Large intestine (tissue), 3 donors: ENCODE measurements at regions not wholly inside any gene's neighbourhood (a gene's known extent, or its start where the extent isn't known, plus 50 kb on each side); places are given as distances from the start of the nearest gene placed in this dataset.
A peak's percentile ranks its signal among the peaks of the same experiment; 100 is the strongest.

ENCODE experiments used
- DNase-seq, 2 donors: peaks; one replicate each; pipeline versions ENCODE4 v3.0.0 to v3.0.0-alpha.2; 2013
- H3K27ac ChIP-seq: one replicate; pipeline ENCODE4 v1.5.1; 2013; ENCODE audit warnings: low read length
- H3K27me3 ChIP-seq: 2 replicates; pipeline ENCODE4 v1.6.1; 2013; ENCODE audit warnings: low read length; ENCODE audit not compliant: control insufficient read depth, insufficient read depth
- H3K36me3 ChIP-seq: 2 replicates; pipeline ENCODE4 v1.6.1; 2013; ENCODE audit warnings: low read length; ENCODE audit not compliant: control insufficient read depth, insufficient read depth
- H3K4me1 ChIP-seq: one replicate; pipeline ENCODE4 v1.6.1; 2013; ENCODE audit warnings: low read length; ENCODE audit not compliant: control insufficient read depth, insufficient read depth
- H3K4me3 ChIP-seq: one replicate; pipeline ENCODE4 v1.5.1; 2013; ENCODE audit warnings: low read length
- H3K9me3 ChIP-seq: one replicate; pipeline ENCODE4 v1.6.1; 2013; ENCODE audit warnings: mild to moderate bottlenecking, low read depth, low read length, moderate library complexity; ENCODE audit not compliant: control insufficient read depth
- WGBS: methylation state at CpG from one replicate; pipeline ENCODE4 v1.1.5; 2013; ENCODE audit warnings: low lambda C conversion rate; ENCODE audit not compliant: insufficient coverage; 5-methylcytosine and 5-hydroxymethylcytosine counted together

DNA sequence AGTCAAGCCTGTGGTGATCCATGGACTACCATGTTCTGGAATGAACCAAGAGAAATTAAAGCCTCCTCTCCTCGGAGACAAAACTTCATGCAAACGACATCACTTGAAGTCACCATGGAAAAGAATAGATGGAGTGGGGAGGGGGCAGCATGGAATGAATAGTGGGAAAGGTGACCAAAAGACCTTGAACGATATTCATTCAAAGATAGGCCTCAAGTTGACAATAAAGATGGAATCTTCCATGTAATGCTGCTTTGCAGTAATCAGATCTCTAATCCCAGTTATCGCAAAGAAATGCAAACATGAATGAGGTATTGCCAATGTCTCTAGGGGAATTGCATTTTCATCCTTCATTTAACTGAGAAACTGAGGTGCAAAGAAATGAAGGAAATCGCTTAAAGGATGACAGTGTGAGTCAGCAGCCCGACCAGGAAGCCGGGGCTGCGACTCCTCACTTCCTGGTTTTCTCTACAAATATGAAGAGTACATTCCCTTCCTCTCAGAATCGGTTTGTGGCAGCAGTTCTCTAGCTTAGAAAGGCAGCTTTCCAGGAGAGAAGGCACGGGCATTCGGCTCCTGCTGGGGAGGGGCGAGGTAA lies 65.6 kb upstream of the RREB1 start:
- Histone ChIP-seq H3K9me3 (no peaks in the 10 kb centered on the region), H3K36me3 (no peaks in the 10 kb centered on the region), H3K4me1 (peaks cover 31% of the 10 kb centered on the region), H3K27me3 (no peaks in the 10 kb centered on the region), H3K27ac (peak overlapping the region; percentile 97), H3K4me3 (peak overlapping the region; percentile 13)
- 50% methylated on average over 3 of the region's 12 CpGs for WGBS
- DNase-seq = peak in 1 of 2 donors; percentile 24

DNA sequence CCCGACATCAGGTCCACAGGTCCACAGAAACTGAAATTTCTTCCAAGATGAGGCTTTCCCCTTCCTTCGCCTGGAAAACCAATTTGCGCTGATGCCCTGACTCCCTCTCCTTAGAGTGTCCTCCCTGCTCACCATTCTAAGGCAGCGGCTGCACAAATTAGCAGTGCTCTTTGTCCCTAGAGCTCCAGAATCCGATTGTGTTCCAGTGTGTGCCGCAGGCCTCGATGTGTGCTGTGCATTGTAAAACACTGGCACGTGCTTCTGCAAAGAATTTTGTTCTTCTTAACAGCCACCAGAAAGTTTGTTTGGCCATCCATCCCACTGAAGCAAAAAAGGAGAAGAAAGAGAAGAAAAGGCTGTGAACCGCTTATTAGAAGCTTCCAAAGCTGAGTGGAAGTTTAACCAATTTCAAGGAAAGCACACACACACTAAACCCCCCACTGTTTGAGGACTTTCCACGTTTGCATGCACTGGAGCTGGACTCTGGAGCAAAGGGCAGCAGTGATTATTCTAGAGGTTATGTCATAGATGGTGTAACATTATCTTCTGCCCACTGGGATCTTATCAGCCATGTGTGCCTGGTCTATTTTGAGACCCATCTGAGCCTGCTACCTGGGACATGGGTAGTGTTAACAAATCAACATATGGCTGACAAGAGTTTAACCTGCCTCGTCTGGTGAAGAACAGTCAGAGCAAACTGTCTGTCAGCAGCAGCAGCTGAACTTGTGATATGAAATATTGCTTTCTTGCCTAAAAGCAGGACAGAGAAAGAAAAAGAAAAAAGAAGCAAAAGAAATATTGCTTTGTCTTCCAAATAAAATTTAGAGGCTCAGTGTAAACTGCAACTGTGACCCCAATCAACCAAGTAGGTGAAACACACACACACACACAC lies 64.9 kb upstream of the RREB1 start:
- Histone ChIP-seq H3K36me3 (no peaks in the 10 kb centered on the region), H3K9me3 (no peaks in the 10 kb centered on the region), H3K4me3 (peak overlapping the region; percentile 13), H3K27ac (peak overlapping the region; percentile 97), H3K27me3 (no peaks in the 10 kb centered on the region), H3K4me1 (peaks cover 31% of the 10 kb centered on the region)
- 18% methylated on average over 3 of the region's 11 CpGs for WGBS
- DNase-seq = peak; percentile 82 to 94

DNA sequence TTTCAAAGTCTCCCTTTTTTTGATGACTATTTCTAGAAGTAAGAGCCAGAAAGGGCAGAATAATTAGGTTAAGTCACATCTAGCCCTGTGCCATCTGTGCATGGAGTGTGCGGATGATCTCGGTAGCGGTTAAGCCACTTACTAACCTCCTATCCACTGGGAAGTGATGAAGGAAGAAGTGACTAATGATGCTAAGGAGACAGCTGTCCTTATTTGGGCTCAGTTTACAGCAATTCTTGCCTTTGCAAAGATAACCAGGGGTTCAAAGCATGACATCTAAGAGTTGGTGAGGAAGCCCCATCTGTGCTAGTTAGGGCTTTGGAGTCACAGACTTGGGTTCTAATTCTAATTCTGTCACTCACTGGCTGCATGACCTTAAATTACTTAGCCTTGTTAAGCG lies 62.4 kb upstream of the RREB1 start:
- DNase-seq = no peak
- Histone ChIP-seq H3K4me1 (peaks cover 37% of the 10 kb centered on the region), H3K4me3 (no peak overlapping the region), H3K9me3 (no peaks in the 10 kb centered on the region), H3K36me3 (no peaks in the 10 kb centered on the region), H3K27me3 (no peaks in the 10 kb centered on the region), H3K27ac (no peak overlapping the region)
- WGBS = no CpG with 5 or more reads among the region's 4 CpGs

DNA sequence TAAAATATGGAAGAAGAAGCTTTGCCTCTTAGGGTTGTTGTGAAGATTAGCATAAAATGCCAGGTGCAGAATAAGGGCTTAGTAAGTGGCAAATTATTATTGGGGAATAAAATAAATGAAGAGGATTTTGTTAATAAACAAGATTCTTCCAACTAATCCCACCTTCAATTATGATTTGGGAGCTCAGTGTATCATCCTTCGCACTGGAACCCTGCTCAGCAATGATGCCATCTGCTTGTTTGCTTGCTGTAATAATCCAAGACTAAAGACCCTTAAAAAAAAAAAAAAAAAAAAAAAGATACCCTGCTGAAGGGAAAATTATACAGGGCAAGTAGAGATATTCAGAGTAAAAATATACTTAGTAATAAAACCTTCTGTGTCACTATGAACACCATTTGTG lies 62.0 kb upstream of the RREB1 start:
- Histone ChIP-seq H3K36me3 (no peaks in the 10 kb centered on the region), H3K4me1 (peaks cover 37% of the 10 kb centered on the region), H3K27ac (no peak overlapping the region), H3K9me3 (no peaks in the 10 kb centered on the region), H3K4me3 (no peak overlapping the region), H3K27me3 (no peaks in the 10 kb centered on the region)
- WGBS = 100% methylated on average over 1 of the region's 1 CpG
- no peak for DNase-seq

DNA sequence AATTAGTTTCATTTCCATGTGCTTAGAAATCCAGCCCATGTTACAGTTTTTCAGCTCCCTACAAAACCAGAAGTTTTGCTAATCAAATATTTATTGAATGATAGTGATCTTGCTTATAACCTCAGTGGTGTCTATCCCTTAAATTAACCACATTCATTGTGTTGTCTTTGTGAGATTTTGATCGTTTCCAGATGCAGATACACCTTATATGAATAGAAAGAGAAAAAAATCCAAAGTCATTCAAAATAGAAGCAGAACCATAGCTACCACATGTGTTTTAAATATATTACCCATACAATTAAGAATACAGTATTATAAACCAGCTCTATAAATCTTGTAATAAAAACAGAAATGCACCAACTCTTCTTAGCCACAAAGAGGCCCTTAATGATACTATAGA lies 60.6 kb upstream of the RREB1 start:
- Histone ChIP-seq H3K9me3 (no peaks in the 10 kb centered on the region), H3K27me3 (no peaks in the 10 kb centered on the region), H3K36me3 (no peaks in the 10 kb centered on the region), H3K4me1 (peaks cover 24% of the 10 kb centered on the region), H3K27ac (no peak overlapping the region), H3K4me3 (no peak overlapping the region)
- no CpG with 5 or more reads among the region's 1 CpG for WGBS
- no peak for DNase-seq

DNA sequence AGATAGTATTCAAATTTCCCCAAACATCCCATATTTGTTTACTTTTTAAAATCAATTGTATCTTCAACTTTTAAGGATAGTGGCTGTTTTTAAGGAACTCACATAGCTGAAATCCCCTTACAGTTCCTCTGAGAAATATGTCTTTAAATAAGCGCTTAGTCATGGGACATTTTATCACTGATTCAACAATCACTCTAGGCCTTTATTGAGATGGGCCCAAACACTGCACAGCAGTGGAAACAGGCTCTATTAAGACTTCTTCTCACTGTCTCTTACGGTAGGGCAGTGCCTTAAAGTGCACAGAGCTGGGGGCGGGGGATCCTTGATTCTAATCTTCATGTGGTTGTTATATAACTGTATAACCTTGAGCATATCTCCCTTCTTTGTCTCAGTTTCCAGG lies 59.8 kb upstream of the RREB1 start:
- no peak overlapping the region for H3K4me3 ChIP-seq
- no peak overlapping the region for H3K27ac ChIP-seq
- H3K9me3 ChIP-seq = no peaks in the 10 kb centered on the region
- DNase-seq = peak in 1 of 2 donors; percentile 48
- H3K36me3 ChIP-seq = no peaks in the 10 kb centered on the region
- no CpG with 5 or more reads among the region's 3 CpGs for WGBS
- peaks cover 22% of the 10 kb centered on the region for H3K4me1 ChIP-seq
- H3K27me3 ChIP-seq = no peaks in the 10 kb centered on the region

DNA sequence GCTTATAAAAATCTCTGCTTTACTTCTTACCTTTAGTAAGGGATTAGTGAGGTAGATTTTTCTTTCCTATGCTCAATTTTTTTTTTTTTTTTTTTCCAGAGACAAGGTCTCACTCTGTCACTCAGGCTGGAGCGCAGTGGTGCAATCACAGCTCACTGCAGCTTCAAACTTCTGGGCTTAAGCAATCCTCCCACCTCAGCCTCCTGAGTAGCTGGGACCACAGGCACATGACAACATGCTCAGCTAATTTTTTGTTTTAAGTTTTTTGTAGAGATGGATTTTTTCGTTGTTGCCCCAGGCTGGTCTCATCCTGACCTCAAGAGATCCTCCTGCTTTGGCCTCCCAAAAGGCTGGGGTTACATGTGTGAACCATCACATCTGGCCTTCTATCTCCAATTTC lies 58.9 kb upstream of the RREB1 start:
- H3K9me3 ChIP-seq = no peaks in the 10 kb centered on the region
- H3K4me3 ChIP-seq = no peak overlapping the region
- H3K27ac ChIP-seq = no peak overlapping the region
- no CpG with 5 or more reads among the region's 2 CpGs for WGBS
- H3K27me3 ChIP-seq = no peaks in the 10 kb centered on the region
- H3K4me1 ChIP-seq = peaks cover 20% of the 10 kb centered on the region
- no peaks in the 10 kb centered on the region for H3K36me3 ChIP-seq
- DNase-seq = no peak

DNA sequence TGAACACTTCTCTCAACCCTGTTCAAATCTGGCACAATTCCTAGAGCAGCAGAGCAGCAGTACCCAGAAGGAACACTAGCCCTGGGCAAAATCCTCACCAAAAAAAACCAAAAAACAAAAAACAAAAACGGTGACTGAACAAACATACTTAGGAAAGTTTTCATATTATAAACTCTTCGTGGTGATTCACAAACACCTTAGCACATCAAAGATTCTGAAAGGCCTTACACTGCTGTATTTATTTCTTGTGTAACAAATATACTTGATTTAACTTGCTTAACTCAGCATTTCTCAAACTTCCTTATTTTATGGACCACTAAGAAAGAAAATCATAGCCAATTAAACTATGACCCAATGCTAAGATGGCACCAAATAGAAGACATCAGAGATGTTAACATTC lies 57.8 kb upstream of the RREB1 start:
- H3K9me3 ChIP-seq = no peaks in the 10 kb centered on the region
- DNase-seq = no peak
- 88% methylated on average over 2 of the region's 2 CpGs for WGBS
- H3K27ac ChIP-seq = no peak overlapping the region
- no peaks in the 10 kb centered on the region for H3K27me3 ChIP-seq
- H3K4me3 ChIP-seq = no peak overlapping the region
- H3K36me3 ChIP-seq = no peaks in the 10 kb centered on the region
- peaks cover 23% of the 10 kb centered on the region for H3K4me1 ChIP-seq

DNA sequence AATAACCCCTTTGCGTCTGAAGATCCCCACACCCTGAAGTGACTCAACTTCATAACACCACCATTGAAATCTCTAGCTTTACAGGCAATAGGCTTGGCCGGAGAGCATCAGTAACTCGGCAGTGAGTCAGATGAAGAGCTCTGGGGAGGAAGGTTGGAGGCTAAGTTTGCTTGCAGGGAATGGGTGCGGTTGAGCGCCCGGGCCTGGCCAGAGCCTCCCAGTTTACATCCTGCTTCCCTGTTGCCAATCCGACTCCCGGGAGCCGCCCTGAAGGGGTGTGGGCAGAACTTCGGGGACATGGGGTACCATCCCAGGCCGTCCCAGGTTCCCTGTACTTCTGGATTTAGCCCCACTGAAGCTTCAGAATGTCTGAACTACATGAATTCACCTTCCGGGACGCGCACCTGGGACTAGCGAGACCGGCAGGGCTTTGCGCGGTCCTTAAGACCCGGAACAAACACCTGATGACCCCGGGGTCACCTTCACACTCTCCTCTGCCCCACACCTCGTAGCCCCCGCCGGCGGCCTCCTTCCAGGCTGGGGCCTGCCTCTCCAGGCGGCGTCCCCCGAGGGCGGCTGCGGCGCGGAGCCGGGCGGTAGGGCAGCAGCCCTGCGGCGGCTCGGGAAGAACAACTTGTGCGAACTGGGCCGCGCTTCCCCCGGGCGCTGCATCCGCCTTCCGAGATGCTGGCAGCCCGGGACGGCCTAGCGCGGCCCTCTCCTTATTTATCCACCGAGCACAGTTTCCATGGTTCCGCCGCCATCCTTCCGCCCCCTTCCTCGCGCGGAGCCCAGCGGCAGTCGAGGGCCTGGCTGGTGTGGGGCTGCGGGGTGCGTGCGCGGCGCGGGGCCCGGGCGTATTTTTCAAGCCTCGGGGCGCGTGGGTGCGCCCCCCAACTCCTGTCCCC lies 56.6 kb upstream of the RREB1 start:
- peak; percentile 38 to 82 for DNase-seq
- WGBS = no CpG with 5 or more reads among the region's 68 CpGs

DNA sequence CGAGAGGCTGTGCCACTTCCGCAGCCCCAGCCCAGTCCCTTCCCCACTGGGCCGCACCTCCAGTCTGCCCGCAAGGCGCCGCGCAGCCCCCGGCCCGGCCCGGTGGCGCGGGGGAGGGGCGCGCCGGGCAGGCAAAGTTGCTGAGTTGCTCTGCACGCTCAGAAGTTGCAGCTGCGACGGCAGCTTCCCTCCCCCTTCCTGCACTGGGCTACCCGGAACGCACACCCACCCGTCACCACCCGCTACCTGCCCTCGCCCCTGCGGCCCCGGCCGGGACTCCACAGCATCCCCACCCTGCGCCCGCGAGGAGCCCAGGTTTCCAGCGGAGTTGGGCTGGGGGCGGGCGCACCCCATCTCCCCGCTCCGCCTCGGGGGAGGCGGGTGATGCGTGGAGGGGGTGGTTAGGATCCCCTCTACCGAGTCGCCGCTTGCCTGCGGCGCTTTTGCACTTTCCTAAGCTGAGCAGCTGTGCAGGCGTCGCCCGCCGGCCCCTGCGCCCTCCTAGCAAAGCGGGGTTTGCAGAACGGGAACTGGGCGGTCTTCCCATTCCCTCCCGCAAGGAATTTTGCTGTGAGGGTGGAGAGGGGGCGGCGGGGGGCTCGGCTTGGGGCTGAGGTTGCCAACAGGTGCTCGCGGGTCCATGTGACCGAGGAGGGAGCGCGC lies 55.9 kb upstream of the RREB1 start:
- Histone ChIP-seq H3K9me3 (no peaks in the 10 kb centered on the region), H3K36me3 (no peaks in the 10 kb centered on the region), H3K27me3 (no peaks in the 10 kb centered on the region), H3K4me3 (peak overlapping the region; percentile 66), H3K27ac (peak overlapping the region; percentile 88), H3K4me1 (peaks cover 23% of the 10 kb centered on the region)
- peak; percentile 45 to 79 for DNase-seq
- no CpG with 5 or more reads among the region's 59 CpGs for WGBS

More for the DNA sequence above, 56.6 kb upstream of the RREB1 start:
- Histone ChIP-seq H3K4me3 (peak overlapping the region; percentile 66), H3K9me3 (no peaks in the 10 kb centered on the region), H3K27ac (peak overlapping the region; percentile 88), H3K27me3 (no peaks in the 10 kb centered on the region), H3K4me1 (peaks cover 23% of the 10 kb centered on the region), H3K36me3 (no peaks in the 10 kb centered on the region)
